ENCODE measurements at regions not wholly inside any gene's neighbourhood (a gene's known extent, or its start where the extent isn't known, plus 50 kb on each side); places are given as distances from the start of the nearest gene placed in this dataset.

- Histone ChIP-seq H3K4me3 (ENCODE audit: low read length, poor library complexity, severe bottlenecking) (no peak overlapping the region), H3K9ac (ENCODE audit: low read depth, low read length, poor library complexity, severe bottlenecking) (no peak overlapping the region), H3K27me3 (ENCODE audit: insufficient read depth, low read length, poor library complexity, severe bottlenecking) (no peaks in the 10 kb centered on the region), H3K4me1 (ENCODE audit: insufficient read depth, low read length, poor library complexity, severe bottlenecking) (no peaks in the 10 kb centered on the region), H3K79me2 (ENCODE audit: insufficient read depth, low read length) (no peaks in the 10 kb centered on the region), H3K36me3 (ENCODE audit: insufficient read depth, low read length) (no peaks in the 10 kb centered on the region), H3K4me2 (ENCODE audit: low read depth, low read length, poor library complexity, severe bottlenecking) (no peak overlapping the region), H2AFZ (ENCODE audit: low read length) (no peak overlapping the region), H4K20me1 (ENCODE audit: insufficient read depth, low read length, poor library complexity, severe bottlenecking) (no peaks in the 10 kb centered on the region), H3F3A (ENCODE audit: low read depth) (no peaks in the 10 kb centered on the region), H3K9me3 (ENCODE audit: insufficient read depth, low read depth, low read length) (no peaks in the 10 kb centered on the region), H3K9me2 (replicated peaks; ENCODE audit: low read depth, low read length) (no peaks in the 10 kb centered on the region)
- TF ChIP-seq EZH2phosphoT487 (IDR thresholded peaks at IDR 0.05; ENCODE audit: borderline replicate concordance): no peak
- TF ChIP-seq, protein P1, sequence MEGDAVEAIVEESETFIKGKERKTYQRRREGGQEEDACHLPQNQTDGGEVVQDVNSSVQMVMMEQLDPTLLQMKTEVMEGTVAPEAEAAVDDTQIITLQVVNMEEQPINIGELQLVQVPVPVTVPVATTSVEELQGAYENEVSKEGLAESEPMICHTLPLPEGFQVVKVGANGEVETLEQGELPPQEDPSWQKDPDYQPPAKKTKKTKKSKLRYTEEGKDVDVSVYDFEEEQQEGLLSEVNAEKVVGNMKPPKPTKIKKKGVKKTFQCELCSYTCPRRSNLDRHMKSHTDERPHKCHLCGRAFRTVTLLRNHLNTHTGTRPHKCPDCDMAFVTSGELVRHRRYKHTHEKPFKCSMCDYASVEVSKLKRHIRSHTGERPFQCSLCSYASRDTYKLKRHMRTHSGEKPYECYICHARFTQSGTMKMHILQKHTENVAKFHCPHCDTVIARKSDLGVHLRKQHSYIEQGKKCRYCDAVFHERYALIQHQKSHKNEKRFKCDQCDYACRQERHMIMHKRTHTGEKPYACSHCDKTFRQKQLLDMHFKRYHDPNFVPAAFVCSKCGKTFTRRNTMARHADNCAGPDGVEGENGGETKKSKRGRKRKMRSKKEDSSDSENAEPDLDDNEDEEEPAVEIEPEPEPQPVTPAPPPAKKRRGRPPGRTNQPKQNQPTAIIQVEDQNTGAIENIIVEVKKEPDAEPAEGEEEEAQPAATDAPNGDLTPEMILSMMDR (conservative IDR thresholded peaks at IDR 0.05; ENCODE audit: low read length): no peak
Measured at GRCh38 chr9:113781896-113782295, 94.2 kb upstream of the ZNF618 start.

GRCh38 chr9:113783475-113783874 is 92.6 kb upstream of the ZNF618 start:
- no peak overlapping the region for H2AFZ ChIP-seq (ENCODE audit: low read length)
- H3K9me2 ChIP-seq (replicated peaks; ENCODE audit: low read depth, low read length): no peaks in the 10 kb centered on the region
- no peaks in the 10 kb centered on the region for H3K36me3 ChIP-seq (ENCODE audit: insufficient read depth, low read length)
- no peak overlapping the region for H3K4me2 ChIP-seq (ENCODE audit: low read depth, low read length, poor library complexity, severe bottlenecking)
- no peaks in the 10 kb centered on the region for H3F3A ChIP-seq (ENCODE audit: low read depth)
- H3K9ac ChIP-seq (ENCODE audit: low read depth, low read length, poor library complexity, severe bottlenecking): no peak overlapping the region
- no peaks in the 10 kb centered on the region for H4K20me1 ChIP-seq (ENCODE audit: insufficient read depth, low read length, poor library complexity, severe bottlenecking)
- H3K27me3 ChIP-seq (ENCODE audit: insufficient read depth, low read length, poor library complexity, severe bottlenecking): no peaks in the 10 kb centered on the region
- H3K79me2 ChIP-seq (ENCODE audit: insufficient read depth, low read length): no peaks in the 10 kb centered on the region
- no peak for TF ChIP-seq EZH2phosphoT487 (IDR thresholded peaks at IDR 0.05; ENCODE audit: borderline replicate concordance)
- TF ChIP-seq, protein P1 (conservative IDR thresholded peaks at IDR 0.05; ENCODE audit: low read length): no peak
- no peak overlapping the region for H3K4me3 ChIP-seq (ENCODE audit: low read length, poor library complexity, severe bottlenecking)
- H3K9me3 ChIP-seq (ENCODE audit: insufficient read depth, low read depth, low read length): no peaks in the 10 kb centered on the region
- H3K4me1 ChIP-seq (ENCODE audit: insufficient read depth, low read length, poor library complexity, severe bottlenecking): no peaks in the 10 kb centered on the region

- Histone ChIP-seq H3K79me2 (ENCODE audit: insufficient read depth, low read length) (no peaks in the 10 kb centered on the region), H3K36me3 (ENCODE audit: insufficient read depth, low read length) (no peaks in the 10 kb centered on the region), H3K9me3 (ENCODE audit: insufficient read depth, low read depth, low read length) (no peaks in the 10 kb centered on the region), H3K4me1 (ENCODE audit: insufficient read depth, low read length, poor library complexity, severe bottlenecking) (no peaks in the 10 kb centered on the region), H3K4me2 (ENCODE audit: low read depth, low read length, poor library complexity, severe bottlenecking) (no peak overlapping the region), H3K9ac (ENCODE audit: low read depth, low read length, poor library complexity, severe bottlenecking) (no peak overlapping the region), H4K20me1 (ENCODE audit: insufficient read depth, low read length, poor library complexity, severe bottlenecking) (no peaks in the 10 kb centered on the region), H3K4me3 (ENCODE audit: low read length, poor library complexity, severe bottlenecking) (no peak overlapping the region), H3F3A (ENCODE audit: low read depth) (no peaks in the 10 kb centered on the region), H3K27me3 (ENCODE audit: insufficient read depth, low read length, poor library complexity, severe bottlenecking) (no peaks in the 10 kb centered on the region), H3K9me2 (replicated peaks; ENCODE audit: low read depth, low read length) (no peaks in the 10 kb centered on the region), H2AFZ (ENCODE audit: low read length) (no peak overlapping the region)
- TF ChIP-seq, protein P1 (conservative IDR thresholded peaks at IDR 0.05; ENCODE audit: low read length): no peak
- no peak for TF ChIP-seq EZH2phosphoT487 (IDR thresholded peaks at IDR 0.05; ENCODE audit: borderline replicate concordance)
Measured at GRCh38 chr9:113785334-113785733, 90.8 kb upstream of the ZNF618 start.
